ENCODE measurements at regions not wholly inside any gene's neighbourhood (a gene's known extent, or its start where the extent isn't known, plus 50 kb on each side); places are given as distances from the start of the nearest gene placed in this dataset.

- no peak for TF ChIP-seq ZNF658 (tag by site-specific recombination; IDR thresholded peaks at IDR 0.05)
- TF ChIP-seq PRDM2 (tag by site-specific recombination; IDR thresholded peaks at IDR 0.05; ENCODE audit: borderline replicate concordance) = no peak
- no peak for TF ChIP-seq MEIS1 (CRISPR knock-in tag; IDR thresholded peaks at IDR 0.05; ENCODE audit: borderline replicate concordance)
- TF ChIP-seq GLIS1 (tag by site-specific recombination; IDR thresholded peaks at IDR 0.05) = no peak
- no peak for TF ChIP-seq GLIS2 (tag by site-specific recombination; IDR thresholded peaks at IDR 0.05)
- TF ChIP-seq TCF7L2 (IDR thresholded peaks at IDR 0.05; ENCODE audit: borderline replicate concordance, low read depth, low read length) = no peak
- TF ChIP-seq IKZF3 (tag by site-specific recombination; IDR thresholded peaks at IDR 0.05) = no peak
- no peak for TF ChIP-seq ZNF530 (tag by site-specific recombination; IDR thresholded peaks at IDR 0.05; ENCODE audit: low read depth)
- TF ChIP-seq ZNF354C (tag by site-specific recombination; IDR thresholded peaks at IDR 0.05; ENCODE audit: borderline replicate concordance, low read depth) = no peak
- TF ChIP-seq ZNF513 (tag by site-specific recombination; IDR thresholded peaks at IDR 0.05) = no peak
- H3K4me3 ChIP-seq (ENCODE audit: low read depth, low read length) = no peak overlapping the region
- H3K9me3 ChIP-seq (ENCODE audit: control insufficient read depth, insufficient read depth, low read depth, low read length) = no peaks in the 10 kb centered on the region
- H3K36me3 ChIP-seq (ENCODE audit: control insufficient read depth in 2 of 2, insufficient read depth in 1 of 2, low read length in 2 of 2) = no peaks in the 10 kb centered on the region
- H3K27ac ChIP-seq (ENCODE audit: extremely low read depth, low read depth, low read length) = no peak overlapping the region
- no peaks in the 10 kb centered on the region for H3K4me1 ChIP-seq (ENCODE audit: control insufficient read depth, insufficient read depth, low read length)
- ChIA-PET CTCF (interaction anchor here (0.6 kb wide), 1 partner anchor 233 kb away, joined by 3 read pairs; no protein-coding TSS in a partner anchor), POLR2A (no interaction called here)
Observed at GRCh38 chr6:78489874-78490273, 377.5 kb upstream of the IRAK1BP1 start.

- CTCF ChIA-PET = no interaction called here
- no peak for TF ChIP-seq ZNF560 (tag by site-specific recombination; IDR thresholded peaks at IDR 0.05; ENCODE audit: borderline replicate concordance)
- TF ChIP-seq ZNF366 (tag by site-specific recombination; conservative IDR thresholded peaks at IDR 0.05) = no peak
- TF ChIP-seq ZNF426 (tag by site-specific recombination; IDR thresholded peaks at IDR 0.05) = no peak
- TF ChIP-seq ZNF221 (tag by site-specific recombination; IDR thresholded peaks at IDR 0.05; ENCODE audit: borderline replicate concordance) = no peak
- no peak for TF ChIP-seq ZNF133 (tag by site-specific recombination; IDR thresholded peaks at IDR 0.05)
- TF ChIP-seq ZNF514 (tag by site-specific recombination; IDR thresholded peaks at IDR 0.05) = no peak
- TF ChIP-seq ZNF280C (tag by site-specific recombination; IDR thresholded peaks at IDR 0.05) = no peak
- no peak for TF ChIP-seq ZNF692 (tag by site-specific recombination; IDR thresholded peaks at IDR 0.05)
- TF ChIP-seq ZNF19 (tag by site-specific recombination; IDR thresholded peaks at IDR 0.05; ENCODE audit: low read depth) = no peak
- H3K4me1 ChIP-seq (ENCODE audit: control insufficient read depth, insufficient read depth, low read length) = no peaks in the 10 kb centered on the region
- H3K27ac ChIP-seq (ENCODE audit: extremely low read depth, low read depth, low read length) = no peak overlapping the region
- POLR2A ChIA-PET = no interaction called here
- no peaks in the 10 kb centered on the region for H3K36me3 ChIP-seq (ENCODE audit: control insufficient read depth in 2 of 2, insufficient read depth in 1 of 2, low read length in 2 of 2)
- no peaks in the 10 kb centered on the region for H3K9me3 ChIP-seq (ENCODE audit: control insufficient read depth, insufficient read depth, low read depth, low read length)
- no peak overlapping the region for H3K4me3 ChIP-seq (ENCODE audit: low read depth, low read length)
Observed at GRCh38 chr6:78492351-78493017, 374.9 kb upstream of the IRAK1BP1 start.

Measured in HEK293 (cell line).